HAP-1 (cell line): ENCODE measurements at regions not wholly inside any gene's neighbourhood (a gene's known extent, or its start where the extent isn't known, plus 50 kb on each side); places are given as distances from the start of the nearest gene placed in this dataset.
"Not testable (repeated sequence)": the region's sequence is repeated elsewhere in the genome, so short reads cannot be mapped to it uniquely, and the experiment has no call there.

Source experiments
- DNase-seq, 2 experiments: peaks; one replicate each; pipeline ENCODE4 v3.0.0-alpha.2; 2016 to 2020; ENCODE audit warnings: low spot score in 2 of 2
- H3K27me3 ChIP-seq: fragments of 250-450 bp; sonication (Bioruptor Pico); 2 replicates; pipeline ENCODE4 v1.5.1; 2020; ENCODE audit warnings: low read depth, mild to moderate bottlenecking, moderate library complexity
- H3K36me3 ChIP-seq: fragments of 250-450 bp; sonication (Bioruptor Pico); replicated peaks from 2 replicates; pipeline ENCODE4 v1.5.1; 2020; ENCODE audit warnings: mild to moderate bottlenecking
- H3K4me1 ChIP-seq: fragments of 250-450 bp; sonication (Bioruptor Pico); 2 replicates; pipeline ENCODE4 v1.5.1; 2020; ENCODE audit warnings: mild to moderate bottlenecking
- H3K4me3 ChIP-seq: fragments of 250-450 bp; sonication (Bioruptor Pico); 2 replicates; pipeline ENCODE4 v1.5.1; 2020; ENCODE audit warnings: mild to moderate bottlenecking, moderate library complexity
- H3K9me3 ChIP-seq: fragments of 250-450 bp; sonication (Bioruptor Pico); 2 replicates; pipeline ENCODE4 v1.5.1; 2020; ENCODE audit warnings: mild to moderate bottlenecking, moderate library complexity
- in situ Hi-C: fragments of 300-500 bp; cut with MboI; formaldehyde crosslinking; loops from 3 replicates; pipeline ENCODE4 v1.14.3; 2020; ENCODE audit warnings: low sequenced_read_pairs, inconsistent platforms, mixed read lengths

GRCh38 chr4:82125787-82126297 lies 247.9 kb downstream of the HNRNPD start:
- H3K9me3 ChIP-seq, result no peaks in the 10 kb centered on the region
- no peak for DNase-seq
- H3K4me3 ChIP-seq, result no peak overlapping the region
- in situ Hi-C loops, result no loop called here
- no peaks in the 10 kb centered on the region for H3K27me3 ChIP-seq
- H3K4me1 ChIP-seq, result no peaks in the 10 kb centered on the region
- H3K36me3 ChIP-seq, result no peaks in the 10 kb centered on the region

- Histone ChIP-seq H3K4me1 (no peaks in the 10 kb centered on the region), H3K4me3 (no peak overlapping the region), H3K36me3 (no peaks in the 10 kb centered on the region), H3K27me3 (no peaks in the 10 kb centered on the region), H3K9me3 (no peaks in the 10 kb centered on the region)
- DNase-seq, result no peak
- in situ Hi-C loops, result no loop called here
Observed at GRCh38 chr4:82124932-82125786, 248.6 kb downstream of the HNRNPD start.

GRCh38 chr4:82124365-82124764 lies 249.4 kb downstream of the HNRNPD start:
- Histone ChIP-seq H3K4me1 (no peaks in the 10 kb centered on the region), H3K9me3 (no peaks in the 10 kb centered on the region), H3K36me3 (no peaks in the 10 kb centered on the region), H3K27me3 (no peaks in the 10 kb centered on the region), H3K4me3 (no peak overlapping the region)
- in situ Hi-C loops, result no loop called here
- no peak for DNase-seq

- H3K27me3 ChIP-seq, result no peaks in the 10 kb centered on the region
- no peaks in the 10 kb centered on the region for H3K36me3 ChIP-seq
- DNase-seq, result no peak
- no peak overlapping the region for H3K4me3 ChIP-seq
- H3K9me3 ChIP-seq, result no peaks in the 10 kb centered on the region
- H3K4me1 ChIP-seq, result no peaks in the 10 kb centered on the region
- in situ Hi-C loops, result no loop called here
Observed at GRCh38 chr4:82123934-82124333, 249.9 kb downstream of the HNRNPD start.

GRCh38 chr4:82115183-82115582 lies 258.6 kb downstream of the HNRNPD start:
- H3K36me3 ChIP-seq, H3K9me3 ChIP-seq, H3K4me1 ChIP-seq, in situ Hi-C loops, H3K4me3 ChIP-seq, H3K27me3 ChIP-seq, DNase-seq: not testable (repeated sequence)

- Histone ChIP-seq H3K9me3 (no peaks in the 10 kb centered on the region), H3K4me1 (no peaks in the 10 kb centered on the region), H3K36me3 (no peaks in the 10 kb centered on the region), H3K4me3 (no peak overlapping the region), H3K27me3 (no peaks in the 10 kb centered on the region)
- in situ Hi-C loops, result no loop called here
- no peak for DNase-seq
Observed at GRCh38 chr4:82108506-82108905, 265.3 kb downstream of the HNRNPD start.

GRCh38 chr4:82104578-82104977 lies 269.2 kb downstream of the HNRNPD start:
- in situ Hi-C loops, result no loop called here
- no peaks in the 10 kb centered on the region for H3K27me3 ChIP-seq

GRCh38 chr4:82099928-82100579 lies 273.7 kb downstream of the HNRNPD start:
- no peak for DNase-seq
- Histone ChIP-seq H3K9me3 (no peaks in the 10 kb centered on the region), H3K4me3 (no peak overlapping the region), H3K36me3 (no peaks in the 10 kb centered on the region), H3K4me1 (0 out of 2 replicates have a peak, but pooled peaks cover 4% of the 10 kb centered on the region), H3K27me3 (no peaks in the 10 kb centered on the region)
- in situ Hi-C loops, result no loop called here

More at GRCh38 chr4:82104578-82104977, 269.2 kb downstream of the HNRNPD start:
- no peak for DNase-seq
- H3K9me3 ChIP-seq, result no peaks in the 10 kb centered on the region
- 0 out of 2 replicates have a peak, but pooled peaks cover 4% of the 10 kb centered on the region for H3K4me1 ChIP-seq
- H3K36me3 ChIP-seq, result no peaks in the 10 kb centered on the region
- H3K4me3 ChIP-seq, result no peak overlapping the region

- Histone ChIP-seq H3K27me3 (no peaks in the 10 kb centered on the region), H3K36me3 (no peaks in the 10 kb centered on the region), H3K4me3 (no peak overlapping the region), H3K9me3 (no peaks in the 10 kb centered on the region), H3K4me1 (0 out of 2 replicates have a peak, but pooled peaks cover 4% of the 10 kb centered on the region)
- in situ Hi-C loops, result no loop called here
- DNase-seq, result no peak
Observed at GRCh38 chr4:82097504-82097903, 276.3 kb downstream of the HNRNPD start.

- Histone ChIP-seq H3K4me1 (no peaks in the 10 kb centered on the region), H3K9me3 (peaks cover 2% of the 10 kb centered on the region; the same call in 1 of the 2 replicates), H3K36me3 (no peaks in the 10 kb centered on the region), H3K4me3 (no peak overlapping the region), H3K27me3 (no peaks in the 10 kb centered on the region)
- DNase-seq, result no peak
- in situ Hi-C loops, result no loop called here
Observed at GRCh38 chr4:82090717-82091116, 283.1 kb downstream of the HNRNPD start.

GRCh38 chr4:82084747-82085146 lies 289.0 kb downstream of the HNRNPD start:
- Histone ChIP-seq H3K27me3 (no peaks in the 10 kb centered on the region; the same call in 1 of the 2 replicates), H3K4me1 (no peaks in the 10 kb centered on the region), H3K36me3 (no peaks in the 10 kb centered on the region), H3K9me3 (peaks cover 2% of the 10 kb centered on the region; the same call in 1 of the 2 replicates), H3K4me3 (no peak overlapping the region)
- DNase-seq, result no peak
- in situ Hi-C loops, result no loop called here

GRCh38 chr4:82077471-82077995 lies 296.3 kb downstream of the HNRNPD start:
- in situ Hi-C loops, DNase-seq, H3K4me3 ChIP-seq, H3K27me3 ChIP-seq, H3K9me3 ChIP-seq, H3K36me3 ChIP-seq, H3K4me1 ChIP-seq: not testable (repeated sequence)

- Histone ChIP-seq H3K9me3 (no peaks in the 10 kb centered on the region), H3K27me3 (no peaks in the 10 kb centered on the region), H3K4me1 (no peaks in the 10 kb centered on the region), H3K4me3 (no peak overlapping the region), H3K36me3 (no peaks in the 10 kb centered on the region)
- no peak for DNase-seq
- in situ Hi-C loops, result no loop called here
Observed at GRCh38 chr4:82076809-82077208, 297.0 kb downstream of the HNRNPD start.

GRCh38 chr4:82076359-82076758 lies 297.4 kb downstream of the HNRNPD start:
- H3K4me3 ChIP-seq, result no peak overlapping the region
- H3K4me1 ChIP-seq, result no peaks in the 10 kb centered on the region
- no peaks in the 10 kb centered on the region for H3K27me3 ChIP-seq
- H3K36me3 ChIP-seq, result no peaks in the 10 kb centered on the region
- in situ Hi-C loops, result no loop called here
- no peak for DNase-seq
- no peaks in the 10 kb centered on the region for H3K9me3 ChIP-seq
